Prostate gland (tissue), 2 donors: ENCODE measurements at regions not wholly inside any gene's neighbourhood (a gene's known extent, or its start where the extent isn't known, plus 50 kb on each side); places are given as distances from the start of the nearest gene placed in this dataset.

Source experiments
- DNase-seq: peaks from one replicate; pipeline ENCODE4 v3.0.0-alpha.2; 2019; ENCODE audit warnings: low spot score
- H3K27ac ChIP-seq, 2 donors: fragments of 200-600 bp; sonication (generic); 2 replicates each; pipeline ENCODE4 v1.5.1; 2017 to 2019
- H3K27me3 ChIP-seq: fragments of 200-600 bp; sonication (generic); replicated peaks from 2 replicates; pipeline ENCODE4 v1.5.1; 2019; ENCODE audit not compliant: insufficient read depth
- H3K36me3 ChIP-seq, 2 donors: fragments of 200-600 bp; sonication (generic); 1 replicate in 1 of 2; 2 replicates in 1 of 2; pipeline versions ENCODE4 v1.5.1 to v1.8.1; 2017 to 2019
- H3K4me1 ChIP-seq: fragments of 200-600 bp; sonication (generic); replicated peaks from 2 replicates; pipeline ENCODE4 v1.5.1; 2019
- H3K4me3 ChIP-seq, 2 donors: fragments of 200-600 bp; sonication (generic); 2 replicates each; pipeline ENCODE4 v1.5.1; 2017 to 2019
- H3K9me3 ChIP-seq: fragments of 200-600 bp; sonication (generic); 2 replicates; pipeline ENCODE4 v1.5.1; 2017
- CTCF ChIP-seq, 4 experiments: fragments of 200-600 bp in 2 of 4; fragments of 450-650 bp in 2 of 4; sonication (generic) in 2 of 4; IDR thresholded peaks; 1 replicate in 3 of 4; 2 replicates in 1 of 4; pipeline ENCODE4 v1.5.1; 2016 to 2019; ENCODE audit warnings: antibody characterized with exemption in 4 of 4, mild to moderate bottlenecking in 2 of 4, moderate library complexity in 2 of 4
- POLR2A ChIP-seq: fragments of 450-650 bp; IDR thresholded peaks from one replicate; pipeline ENCODE4 v1.6.1; 2016; ENCODE audit warnings: antibody characterized with exemption, mild to moderate bottlenecking
- POLR2AphosphoS5 ChIP-seq: sonication (generic); formaldehyde crosslinking; IDR thresholded peaks from one replicate; pipeline ENCODE4 v1.6.1; 2017; ENCODE audit warnings: antibody characterized with exemption
- WGBS: methylation state at CpG from one replicate; pipeline ENCODE4 v1.1.5; 2018; 5-methylcytosine and 5-hydroxymethylcytosine counted together
- intact Hi-C: fragments of 100-400 bp; cut with DNase I; formaldehyde crosslinking; loops from one replicate; pipeline ENCODE4 v1.14.2; 2022

- H3K27me3 ChIP-seq = no peaks in the 10 kb centered on the region
- H3K36me3 ChIP-seq = no peaks in the 10 kb centered on the region
- no peaks in the 10 kb centered on the region for H3K9me3 ChIP-seq
- DNase-seq = no peak
- TF ChIP-seq POLR2A (no peak), POLR2AphosphoS5 (no peak), CTCF (IDR thresholded peaks at IDR 0.05) (no peak)
- WGBS = 69% methylated on average over 3 of the region's 3 CpGs
- H3K4me1 ChIP-seq = no peaks in the 10 kb centered on the region
- intact Hi-C loops = no loop called here
- no peak overlapping the region for H3K27ac ChIP-seq
- no peak overlapping the region for H3K4me3 ChIP-seq
Observed at GRCh38 chr16:51242296-51242994, 91.4 kb upstream of the SALL1 start.

- Histone ChIP-seq H3K27ac (no peak overlapping the region), H3K36me3 (no peaks in the 10 kb centered on the region), H3K4me3 (no peak overlapping the region), H3K9me3 (no peaks in the 10 kb centered on the region), H3K4me1 (no peaks in the 10 kb centered on the region), H3K27me3 (no peaks in the 10 kb centered on the region)
- intact Hi-C loops = no loop called here
- no peak for TF ChIP-seq CTCF (IDR thresholded peaks at IDR 0.05)
- no peak for TF ChIP-seq POLR2AphosphoS5
- no peak for TF ChIP-seq POLR2A
- 98% methylated on average over 2 of the region's 2 CpGs for WGBS
- no peak for DNase-seq
Observed at GRCh38 chr16:51239196-51239595, 88.1 kb upstream of the SALL1 start.

GRCh38 chr16:51237861-51238378 is 86.8 kb upstream of the SALL1 start:
- intact Hi-C loops = no loop called here
- no peak for DNase-seq
- 30% methylated on average over 6 of the region's 6 CpGs for WGBS
- Histone ChIP-seq H3K9me3 (no peaks in the 10 kb centered on the region), H3K4me1 (no peaks in the 10 kb centered on the region), H3K36me3 (no peaks in the 10 kb centered on the region), H3K27me3 (no peaks in the 10 kb centered on the region), H3K27ac (no peak overlapping the region), H3K4me3 (no peak overlapping the region)
- TF ChIP-seq POLR2A = no peak
- TF ChIP-seq POLR2AphosphoS5 = no peak
- no peak for TF ChIP-seq CTCF (IDR thresholded peaks at IDR 0.05)

- H3K27ac ChIP-seq = no peak overlapping the region
- intact Hi-C loops = no loop called here
- H3K27me3 ChIP-seq = no peaks in the 10 kb centered on the region
- DNase-seq = no peak
- WGBS = 58% methylated on average over 2 of the region's 2 CpGs
- TF ChIP-seq CTCF (IDR thresholded peaks at IDR 0.05) = no peak
- no peak for TF ChIP-seq POLR2AphosphoS5
- TF ChIP-seq POLR2A = no peak
- no peak overlapping the region for H3K4me3 ChIP-seq
- H3K4me1 ChIP-seq = no peaks in the 10 kb centered on the region
- no peaks in the 10 kb centered on the region for H3K36me3 ChIP-seq
- no peaks in the 10 kb centered on the region for H3K9me3 ChIP-seq
Observed at GRCh38 chr16:51237207-51237606, 86.1 kb upstream of the SALL1 start.

- intact Hi-C loops = no loop called here
- Histone ChIP-seq H3K4me1 (no peaks in the 10 kb centered on the region), H3K27me3 (no peaks in the 10 kb centered on the region), H3K27ac (no peak overlapping the region), H3K36me3 (no peaks in the 10 kb centered on the region), H3K9me3 (no peaks in the 10 kb centered on the region), H3K4me3 (no peak overlapping the region)
- 26% methylated on average over 3 of the region's 3 CpGs for WGBS
- TF ChIP-seq POLR2AphosphoS5 (no peak), CTCF (IDR thresholded peaks at IDR 0.05) (no peak), POLR2A (no peak)
- no peak for DNase-seq
Observed at GRCh38 chr16:51236583-51236982, 85.5 kb upstream of the SALL1 start.
